NCI-H1930 (cell line): ENCODE measurements at regions not wholly inside any gene's neighbourhood (a gene's known extent, or its start where the extent isn't known, plus 50 kb on each side); places are given as distances from the start of the nearest gene placed in this dataset.
A peak's percentile ranks its signal among the peaks of the same experiment; 100 is the strongest.

Experiments
- DNase-seq, 2 experiments: peaks; one replicate each; lab custom pipeline; 2025; lab: John Stamatoyannopoulos, UW

GRCh38 chr5:3393920-3394597 is 201.6 kb upstream of the IRX1 start:
- DNase-seq, result peak; percentile 24 to 46

- DNase-seq, result no peak
These were observed 202.3 kb upstream of the IRX1 start for GRCh38 chr5:3393122-3393919.

- no peak for DNase-seq
These were observed 203.2 kb upstream of the IRX1 start for GRCh38 chr5:3392306-3392939.

- DNase-seq, result no peak
These were observed 204.4 kb upstream of the IRX1 start for GRCh38 chr5:3391210-3391609.

- peak in 1 of 2 experiments; percentile 21 for DNase-seq
These were observed 206.1 kb upstream of the IRX1 start for GRCh38 chr5:3389471-3390026.

- no peak for DNase-seq
These were observed 209.0 kb upstream of the IRX1 start for GRCh38 chr5:3386637-3387036.

GRCh38 chr5:3385991-3386519 is 209.6 kb upstream of the IRX1 start:
- DNase-seq, result no peak

- DNase-seq, result no peak
These were observed 211.1 kb upstream of the IRX1 start for GRCh38 chr5:3384531-3384930.

- DNase-seq, result no peak
These were observed 212.8 kb upstream of the IRX1 start for GRCh38 chr5:3382782-3383181.

GRCh38 chr5:3382151-3382550 is 213.5 kb upstream of the IRX1 start:
- DNase-seq, result no peak

GRCh38 chr5:3381206-3381825 is 214.3 kb upstream of the IRX1 start:
- no peak for DNase-seq

GRCh38 chr5:3380689-3381088 is 214.9 kb upstream of the IRX1 start:
- DNase-seq, result no peak

GRCh38 chr5:3377831-3378230 is 217.8 kb upstream of the IRX1 start:
- DNase-seq, result no peak

GRCh38 chr5:3377176-3377575 is 218.5 kb upstream of the IRX1 start:
- DNase-seq, result no peak

GRCh38 chr5:3376611-3377010 is 219.0 kb upstream of the IRX1 start:
- no peak for DNase-seq

- DNase-seq, result no peak
These were observed 219.9 kb upstream of the IRX1 start for GRCh38 chr5:3375586-3376311.

- no peak for DNase-seq
These were observed 222.2 kb upstream of the IRX1 start for GRCh38 chr5:3373391-3373790.

- peak in 1 of 2 experiments; percentile 35 for DNase-seq
These were observed 223.3 kb upstream of the IRX1 start for GRCh38 chr5:3372289-3372688.

- DNase-seq, result no peak
These were observed 230.0 kb upstream of the IRX1 start for GRCh38 chr5:3365501-3366215.

- DNase-seq, result no peak
These were observed 230.7 kb upstream of the IRX1 start for GRCh38 chr5:3364941-3365340.

GRCh38 chr5:3364433-3364832 is 231.2 kb upstream of the IRX1 start:
- DNase-seq, result no peak
